ENCODE measurements at regions not wholly inside any gene's neighbourhood (a gene's known extent, or its start where the extent isn't known, plus 50 kb on each side); places are given as distances from the start of the nearest gene placed in this dataset.

DNA sequence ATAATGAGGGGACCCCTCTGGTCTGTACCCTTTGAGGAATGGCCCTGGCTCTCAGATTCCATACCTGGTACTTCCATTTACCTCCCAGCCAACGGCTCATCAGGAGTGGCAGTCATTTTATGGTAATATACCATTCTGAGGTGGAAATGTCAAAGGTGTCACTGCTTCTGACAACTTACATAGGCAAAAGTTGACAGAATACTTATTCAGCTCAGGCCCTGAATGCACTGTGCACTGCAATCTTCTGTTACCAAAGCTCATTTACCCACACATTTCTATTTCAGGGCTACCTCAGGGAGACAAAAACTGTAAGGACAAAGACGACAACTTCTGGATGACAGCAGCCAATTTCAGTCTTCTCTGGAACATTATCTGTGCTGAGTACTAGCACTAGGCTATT, 212.2 kb upstream of the TMEM260 start:
- TF ChIP-seq POLR2AphosphoS5 (IDR thresholded peaks at IDR 0.05) (no peak), CTCF (IDR thresholded peaks at IDR 0.05) (no peak), EP300 (IDR thresholded peaks at IDR 0.05) (no peak), POLR2A (IDR thresholded peaks at IDR 0.05; ENCODE audit: low read depth) (no peak)
- H3K36me3 ChIP-seq = no peaks in the 10 kb centered on the region
- H3K27ac ChIP-seq (replicated peaks in 1 of 4) = no peak overlapping the region
- no peak for DNase-seq (ENCODE audit: extremely low spot score)
- H3K9me3 ChIP-seq = peaks cover 0 to 17% (median 14%) of the 10 kb centered on the region in 4 donors
- H3K27me3 ChIP-seq = no peaks in the 10 kb centered on the region
- intact Hi-C loops (cut with DNase I) = no loop called here
- H3K4me1 ChIP-seq = no peaks in the 10 kb centered on the region
- H3K4me3 ChIP-seq = no peak overlapping the region
- 74% methylated on average over 2 of the region's 2 CpGs for WGBS

GRCh38 chr14:56371737-56372136, 207.9 kb upstream of the TMEM260 start:
- intact Hi-C loops (cut with DNase I) = no loop called here
- Histone ChIP-seq H3K27ac (replicated peaks in 1 of 4) (no peak overlapping the region), H3K36me3 (no peaks in the 10 kb centered on the region), H3K4me1 (no peaks in the 10 kb centered on the region), H3K27me3 (no peaks in the 10 kb centered on the region), H3K4me3 (no peak overlapping the region), H3K9me3 (peaks cover 0 to 17% (median 15%) of the 10 kb centered on the region in 4 donors)
- 92% methylated on average over 3 of the region's 3 CpGs for WGBS
- DNase-seq (ENCODE audit: extremely low spot score) = no peak
- no peak for TF ChIP-seq EP300 (IDR thresholded peaks at IDR 0.05)
- no peak for TF ChIP-seq CTCF (IDR thresholded peaks at IDR 0.05)
- no peak for TF ChIP-seq POLR2A (IDR thresholded peaks at IDR 0.05; ENCODE audit: low read depth)
- TF ChIP-seq POLR2AphosphoS5 (IDR thresholded peaks at IDR 0.05) = no peak

- DNase-seq (ENCODE audit: extremely low spot score) = no peak
- Histone ChIP-seq H3K27me3 (no peaks in the 10 kb centered on the region), H3K4me3 (no peak overlapping the region), H3K9me3 (peaks cover 0 to 17% (median 15%) of the 10 kb centered on the region in 4 donors), H3K36me3 (no peaks in the 10 kb centered on the region), H3K27ac (replicated peaks in 1 of 4) (no peak overlapping the region), H3K4me1 (peaks cover 3 to 15% (median 5%) of the 10 kb centered on the region in 4 donors)
- no peak for TF ChIP-seq EP300 (IDR thresholded peaks at IDR 0.05)
- TF ChIP-seq CTCF (IDR thresholded peaks at IDR 0.05) = no peak
- no peak for TF ChIP-seq POLR2A (IDR thresholded peaks at IDR 0.05; ENCODE audit: low read depth)
- intact Hi-C loops (cut with DNase I) = no loop called here
- 96% methylated on average over 1 of the region's 1 CpG for WGBS
Measured at GRCh38 chr14:56374421-56374820, 205.2 kb upstream of the TMEM260 start.

GRCh38 chr14:56378046-56378445, 201.6 kb upstream of the TMEM260 start:
- Histone ChIP-seq H3K36me3 (no peaks in the 10 kb centered on the region), H3K9me3 (peaks cover 0 to under 1% (median 0%) of the 10 kb centered on the region in 4 donors), H3K4me3 (no peak overlapping the region), H3K27ac (replicated peaks in 1 of 4) (peak overlapping the region in 2 of 4 donors; percentile 22 to 55), H3K4me1 (peaks cover 5 to 16% (median 9%) of the 10 kb centered on the region in 4 donors), H3K27me3 (no peaks in the 10 kb centered on the region)
- no peak for DNase-seq (ENCODE audit: extremely low spot score)
- 81% methylated on average over 4 of the region's 4 CpGs for WGBS
- TF ChIP-seq EP300 (IDR thresholded peaks at IDR 0.05) = no peak
- TF ChIP-seq CTCF (IDR thresholded peaks at IDR 0.05) = no peak
- no peak for TF ChIP-seq POLR2A (IDR thresholded peaks at IDR 0.05; ENCODE audit: low read depth)
- no peak for TF ChIP-seq POLR2AphosphoS5 (IDR thresholded peaks at IDR 0.05)
- intact Hi-C loops (cut with DNase I) = no loop called here

- Histone ChIP-seq H3K27me3 (no peaks in the 10 kb centered on the region), H3K9me3 (peaks cover 0 to 5% (median 2%) of the 10 kb centered on the region in 4 donors), H3K27ac (replicated peaks in 1 of 4) (peak overlapping the region in 3 of 4 donors; percentile 22 to 55 (median 28)), H3K4me3 (no peak overlapping the region), H3K36me3 (no peaks in the 10 kb centered on the region), H3K4me1 (peaks cover 5 to 16% (median 9%) of the 10 kb centered on the region in 4 donors)
- intact Hi-C loops (cut with DNase I) = no loop called here
- no peak for DNase-seq (ENCODE audit: extremely low spot score)
- TF ChIP-seq EP300 (IDR thresholded peaks at IDR 0.05) = no peak
- no peak for TF ChIP-seq POLR2AphosphoS5 (IDR thresholded peaks at IDR 0.05)
- WGBS = 57% methylated on average over 2 of the region's 2 CpGs
Measured at GRCh38 chr14:56378475-56378877, 201.1 kb upstream of the TMEM260 start.

Measured in esophagus muscularis mucosa (tissue), 4 donors.